Fibroblast of pulmonary artery (primary cell): ENCODE measurements at regions not wholly inside any gene's neighbourhood (a gene's known extent, or its start where the extent isn't known, plus 50 kb on each side); places are given as distances from the start of the nearest gene placed in this dataset.

ENCODE experiments used
- DNase-seq: peaks from one replicate; pipeline ENCODE4 v3.0.0-alpha.2; 2010; ENCODE audit warnings: low read depth
- H3K4me3 ChIP-seq: replicated peaks from 2 replicates; pipeline ENCODE4 v1.5.1; 2011; ENCODE audit warnings: low read depth, mild to moderate bottlenecking, control low read depth, low read length, moderate library complexity
- CTCF ChIP-seq: IDR thresholded peaks from 2 replicates; pipeline ENCODE4 v1.5.1; 2011; ENCODE audit warnings: mild to moderate bottlenecking, control low read depth, low read length, inconsistent platforms; ENCODE audit errors: missing control alignments

GRCh38 chr12:92042791-92043531 lies 102.7 kb downstream of the BTG1 start:
- no peak for DNase-seq
- no peak for TF ChIP-seq CTCF
- no peak overlapping the region for H3K4me3 ChIP-seq

GRCh38 chr12:92041742-92042141 lies 103.9 kb downstream of the BTG1 start:
- TF ChIP-seq CTCF: no peak
- DNase-seq: peak; percentile 41

GRCh38 chr12:92039046-92039445 lies 106.6 kb downstream of the BTG1 start:
- H3K4me3 ChIP-seq: no peak overlapping the region
- no peak for TF ChIP-seq CTCF

More at GRCh38 chr12:92041742-92042141, 103.9 kb downstream of the BTG1 start:
- H3K4me3 ChIP-seq: no peak overlapping the region

GRCh38 chr12:92038476-92038875 lies 107.2 kb downstream of the BTG1 start:
- TF ChIP-seq CTCF: no peak
- H3K4me3 ChIP-seq: no peak overlapping the region
- DNase-seq: no peak

More at GRCh38 chr12:92039046-92039445, 106.6 kb downstream of the BTG1 start:
- DNase-seq: no peak

- H3K4me3 ChIP-seq: no peak overlapping the region
- no peak for TF ChIP-seq CTCF
- peak; percentile 94 for DNase-seq
These were observed 108.7 kb downstream of the BTG1 start for GRCh38 chr12:92036771-92037453.

GRCh38 chr12:92036061-92036620 lies 109.5 kb downstream of the BTG1 start:
- no peak overlapping the region for H3K4me3 ChIP-seq
- DNase-seq: no peak
- TF ChIP-seq CTCF: no peak
